HG02885 (cell line): ENCODE measurements at regions not wholly inside any gene's neighbourhood (a gene's known extent, or its start where the extent isn't known, plus 50 kb on each side); places are given as distances from the start of the nearest gene placed in this dataset.
"Not testable (repeated sequence)": the region's sequence is repeated elsewhere in the genome, so short reads cannot be mapped to it uniquely, and the experiment has no call there.

Source experiments
- ATAC-seq: cut with Tn5 transposase; IDR thresholded peaks from one replicate; pipeline ENCODE4 v1.9.1; 2021; ENCODE audit warnings: mild to moderate bottlenecking; ENCODE audit not compliant: unreplicated experiment, poor library complexity

DNA sequence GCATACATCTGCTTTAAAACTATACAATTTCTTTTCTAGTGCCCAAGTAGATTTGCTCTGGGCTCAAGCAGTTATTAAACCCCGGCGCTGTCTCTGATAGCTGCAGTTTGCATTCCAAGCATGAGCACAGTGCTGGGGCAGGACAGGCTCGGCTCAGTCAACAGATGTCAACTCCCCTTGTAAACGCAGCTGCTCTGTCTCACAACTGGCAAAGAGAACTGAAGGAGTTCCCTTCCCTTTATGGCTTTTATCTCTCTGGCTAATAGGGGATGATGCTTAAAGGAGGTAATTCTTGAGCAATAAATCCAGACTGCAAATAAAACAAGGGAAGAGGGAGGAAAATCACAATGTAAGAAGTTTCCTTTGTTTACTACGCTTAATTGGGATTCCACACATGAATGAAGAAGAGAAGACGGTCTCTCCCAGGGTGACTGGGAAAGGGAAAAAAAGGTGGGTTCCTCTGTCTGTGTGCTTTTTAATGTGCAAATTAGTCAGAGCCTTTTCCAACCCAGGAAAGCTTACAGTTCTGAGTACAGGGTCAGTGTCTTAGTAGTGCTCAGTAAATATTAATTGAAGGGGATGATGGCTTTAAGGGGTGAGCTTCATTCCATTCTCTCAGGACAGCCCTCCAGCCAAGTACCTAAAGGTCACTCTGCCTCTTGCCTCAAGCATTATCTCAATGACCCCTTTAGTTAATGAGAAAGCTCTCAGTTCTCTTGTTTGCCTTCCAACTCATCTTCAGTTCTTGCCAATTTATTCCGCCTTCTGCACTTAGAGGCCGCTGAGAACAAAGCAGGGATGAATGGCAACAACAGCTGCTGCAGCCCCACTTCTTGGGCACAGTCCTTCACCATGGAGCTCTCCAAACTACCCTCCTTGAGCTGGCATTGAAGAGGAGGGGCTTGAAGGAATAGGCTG lies 155.7 kb upstream of the JADE1 start:
- no peak for ATAC-seq

DNA sequence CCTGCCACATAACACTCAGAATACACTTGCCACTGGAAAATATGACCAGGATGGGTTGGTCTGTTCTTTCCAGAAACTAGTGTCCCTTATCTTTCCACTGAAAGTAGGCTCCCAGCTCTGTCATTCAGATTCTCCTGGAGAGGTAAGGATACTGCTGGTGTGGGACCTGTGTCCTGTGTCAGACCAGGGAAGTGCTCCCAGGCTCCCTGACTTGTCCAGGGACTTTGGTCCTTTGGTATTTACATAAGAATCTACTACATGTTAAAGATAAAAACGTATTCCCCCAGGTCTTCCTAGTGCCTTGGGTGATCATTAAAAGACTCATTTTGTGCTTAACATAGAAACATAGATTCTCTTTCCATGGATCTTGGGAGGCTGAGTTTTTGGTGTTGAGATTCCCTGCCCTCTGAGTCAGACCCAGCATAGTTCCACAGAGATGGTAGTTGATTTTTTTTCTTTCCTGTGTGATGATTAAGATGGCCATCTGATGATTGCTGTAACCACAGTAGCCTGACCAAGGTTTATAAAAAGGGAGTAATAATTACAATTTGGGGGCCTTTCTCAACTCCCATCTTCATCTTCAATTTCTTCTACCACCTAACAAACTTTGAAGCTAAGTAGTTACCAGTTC lies 159.8 kb upstream of the JADE1 start:
- ATAC-seq = no peak

GRCh38 chr4:128649161-128649560 lies 160.3 kb upstream of the JADE1 start:
- ATAC-seq = no peak

- no peak for ATAC-seq
These were observed 161.5 kb upstream of the JADE1 start for GRCh38 chr4:128648021-128648420.

- peak; percentile 62 for ATAC-seq
These were observed 162.6 kb upstream of the JADE1 start for GRCh38 chr4:128646893-128647292.

GRCh38 chr4:128644693-128645654 lies 164.5 kb upstream of the JADE1 start:
- not testable (repeated sequence) for ATAC-seq

GRCh38 chr4:128644107-128644506 lies 165.4 kb upstream of the JADE1 start:
- ATAC-seq = not testable (repeated sequence)

DNA sequence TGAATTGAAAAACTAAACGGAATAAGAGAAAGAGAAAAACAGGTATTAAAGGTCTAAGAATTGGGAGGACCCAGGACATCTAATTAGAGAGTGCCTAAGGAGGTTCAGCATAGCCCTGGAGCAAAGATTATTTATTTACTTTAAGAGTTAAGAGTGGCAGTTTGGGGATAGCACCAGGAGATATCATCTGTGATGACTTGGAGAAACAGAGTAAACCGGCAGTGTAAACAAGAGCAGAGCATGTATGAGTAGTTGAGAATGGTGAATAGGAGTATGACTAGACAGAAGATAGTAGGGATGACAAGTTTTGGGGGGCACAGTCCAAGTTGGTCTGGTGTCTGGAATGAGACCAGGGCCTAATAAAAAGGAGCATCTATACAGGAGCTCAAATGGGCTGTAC lies 167.9 kb upstream of the JADE1 start:
- not testable (repeated sequence) for ATAC-seq

DNA sequence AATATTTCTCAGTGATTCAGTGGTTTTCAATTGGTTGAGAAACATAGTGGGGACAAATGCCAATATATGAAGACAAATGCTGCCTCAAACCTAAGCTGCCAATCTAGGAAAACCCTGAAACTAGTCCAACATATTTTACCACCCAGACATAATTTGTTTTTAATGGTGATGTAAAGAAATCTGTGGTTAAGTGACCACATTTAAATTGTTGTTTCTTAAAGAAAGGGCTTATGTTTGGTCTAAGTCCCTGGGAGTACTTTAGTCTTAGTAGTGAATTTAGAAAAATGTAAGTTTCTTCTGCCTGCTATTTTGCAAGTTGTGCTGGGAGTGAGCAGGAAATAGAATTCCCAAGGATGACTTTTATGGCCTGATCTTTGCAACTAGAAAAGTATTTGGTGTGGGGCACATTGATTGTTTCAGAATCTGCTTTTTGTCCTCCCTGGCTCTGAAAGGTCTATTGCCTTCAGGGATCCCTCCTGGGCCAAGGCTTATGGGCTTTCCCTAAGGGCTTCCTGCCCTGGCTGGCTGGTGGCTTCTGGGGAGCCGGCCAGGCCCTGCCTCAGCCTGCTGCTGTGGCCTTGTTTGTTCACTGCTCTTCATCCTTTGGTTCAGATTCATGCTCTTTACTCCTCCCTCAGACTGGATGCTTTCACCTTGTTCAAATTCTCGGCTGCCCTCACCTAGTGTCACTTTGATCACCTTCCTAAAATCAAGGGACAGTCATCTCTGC lies 169.8 kb upstream of the JADE1 start:
- no peak for ATAC-seq

- ATAC-seq = no peak
These were observed 172.6 kb upstream of the JADE1 start for GRCh38 chr4:128636906-128637305.

DNA sequence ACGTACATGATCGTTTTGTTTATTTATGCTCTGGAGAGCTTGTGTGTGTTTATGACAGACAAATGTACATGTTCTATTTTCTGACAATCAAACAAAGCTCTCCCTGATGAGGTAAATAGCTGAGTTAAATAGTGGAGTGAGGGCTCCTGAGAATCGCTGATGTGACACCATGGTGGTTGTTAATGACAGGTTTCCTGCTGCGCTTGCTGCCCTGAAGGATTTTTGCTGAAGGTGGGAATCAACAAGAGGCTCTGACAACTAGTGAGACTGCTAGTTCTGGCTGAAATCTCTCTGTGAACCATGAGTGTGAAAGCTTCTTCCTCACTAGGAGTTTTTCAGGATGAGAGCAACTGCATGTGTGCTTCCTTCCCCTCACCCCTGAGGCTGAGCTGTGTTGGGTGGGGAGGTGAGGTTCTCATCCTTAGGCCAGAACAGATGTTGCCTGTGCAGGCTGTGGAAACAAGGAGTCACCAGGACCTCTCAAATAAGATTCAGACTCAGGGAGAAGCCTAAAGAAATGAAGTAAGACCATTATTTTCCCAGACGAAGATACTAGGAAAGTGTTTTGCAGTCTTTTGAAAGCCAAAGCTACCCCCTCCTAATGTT lies 173.4 kb upstream of the JADE1 start:
- ATAC-seq = no peak

- no peak for ATAC-seq
These were observed 174.2 kb upstream of the JADE1 start for GRCh38 chr4:128635141-128635954.

DNA sequence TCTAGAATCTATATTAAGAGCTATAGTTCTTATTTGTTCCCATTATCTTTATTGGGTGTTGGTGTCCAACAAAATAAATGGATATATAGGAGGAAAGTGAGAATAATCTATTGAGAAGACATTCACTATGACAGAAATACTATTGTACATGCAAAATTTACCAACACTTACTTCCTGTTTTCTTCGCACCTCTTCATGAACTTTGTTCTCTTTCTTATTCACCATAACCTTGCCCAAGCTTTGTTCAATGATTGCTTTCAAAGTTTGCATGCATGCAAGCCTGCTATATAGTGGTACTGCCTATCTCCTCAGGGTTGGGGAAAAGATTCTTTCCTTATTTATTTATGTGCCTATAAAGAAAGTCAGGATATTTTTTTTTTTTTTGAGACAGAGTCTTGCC lies 176.4 kb upstream of the JADE1 start:
- ATAC-seq = no peak

DNA sequence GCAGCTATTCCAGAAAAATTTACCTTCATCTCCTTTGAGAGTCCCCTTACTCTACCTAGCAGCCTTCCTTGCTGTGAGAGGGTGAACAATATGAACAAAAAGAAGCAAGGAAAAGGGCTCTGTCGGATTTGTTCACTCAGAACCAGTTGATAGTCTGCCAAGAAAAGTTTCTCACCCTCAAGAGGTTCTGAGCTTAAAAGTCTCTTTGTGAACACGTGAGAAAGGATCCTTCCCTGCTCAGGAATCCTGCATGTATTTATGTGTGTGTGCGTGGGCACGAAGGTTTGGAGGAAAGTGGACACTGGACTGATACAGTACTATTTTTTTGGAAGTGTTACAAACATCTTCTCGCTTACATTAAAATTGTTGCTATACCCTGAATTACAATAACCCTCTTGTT lies 178.6 kb upstream of the JADE1 start:
- no peak for ATAC-seq

- ATAC-seq = no peak
These were observed 185.8 kb upstream of the JADE1 start for GRCh38 chr4:128623508-128624215.

DNA sequence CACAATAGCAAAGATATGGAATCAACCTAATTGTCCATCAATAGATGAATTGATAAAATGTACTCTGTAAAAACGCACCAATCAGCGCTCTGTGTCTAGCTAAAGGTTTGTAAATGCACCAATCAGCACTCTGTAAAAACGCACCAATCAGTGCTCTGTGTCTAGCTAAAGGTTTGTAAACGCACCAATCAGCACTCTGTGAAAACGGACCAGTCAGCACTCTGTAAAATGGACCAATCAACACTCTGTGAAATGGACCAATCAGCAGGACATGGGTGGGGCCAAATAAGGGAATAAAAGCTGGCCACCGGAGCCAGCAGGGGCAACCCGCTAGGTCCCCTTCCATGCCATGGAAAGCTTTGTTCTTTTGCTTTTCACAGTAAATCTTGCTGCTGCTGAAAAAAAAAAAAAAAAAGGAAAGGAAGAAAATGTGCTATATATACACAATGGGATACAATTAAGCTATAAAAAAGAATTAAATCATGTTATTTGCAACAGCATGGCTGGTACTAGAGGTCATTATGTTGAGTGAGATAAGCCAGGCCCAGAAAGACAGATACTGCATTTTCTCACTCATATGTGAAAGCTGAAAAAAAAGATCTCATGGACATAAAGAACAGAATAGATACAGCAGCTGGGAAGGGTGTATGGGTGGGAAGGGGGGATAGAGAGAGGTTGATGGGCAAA lies 189.1 kb upstream of the JADE1 start:
- not testable (repeated sequence) for ATAC-seq

DNA sequence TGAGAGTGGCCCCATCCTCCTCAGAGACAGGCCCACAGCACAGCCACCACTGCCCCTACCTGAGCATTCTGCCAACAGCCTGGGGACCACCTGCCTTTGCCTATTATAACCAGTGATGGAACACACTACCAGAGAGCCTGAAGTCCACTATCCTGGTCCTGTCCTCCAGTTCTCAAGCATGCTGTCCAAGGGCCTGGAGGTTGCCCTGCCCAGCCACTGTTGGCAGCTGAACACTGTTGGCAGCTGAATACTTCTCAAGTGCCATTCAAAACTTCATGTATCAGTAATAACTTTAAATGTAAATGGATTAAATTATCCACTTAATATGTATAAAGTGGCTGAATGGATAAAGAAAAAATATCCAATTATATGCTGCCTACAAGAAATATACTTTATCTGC lies 194.3 kb upstream of the JADE1 start:
- ATAC-seq = no peak

DNA sequence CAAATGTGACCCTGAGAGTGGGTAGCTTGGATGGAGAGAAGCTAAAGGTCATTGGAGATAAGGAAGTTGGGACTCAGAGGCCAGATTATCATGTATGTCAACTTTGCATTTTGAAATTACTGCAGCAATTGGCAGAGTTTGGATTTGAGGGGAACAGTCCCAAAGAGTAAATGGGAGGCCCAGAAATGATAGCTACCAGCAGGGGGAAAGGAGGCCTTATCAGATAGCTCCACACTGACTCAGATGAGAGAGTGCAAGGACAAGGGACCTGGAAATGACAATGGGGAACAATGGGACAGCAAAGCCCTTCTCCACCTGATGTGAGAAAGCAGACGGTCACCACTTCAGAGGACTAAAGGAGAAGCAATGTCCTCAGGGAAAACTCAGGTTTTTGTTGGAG lies 201.5 kb upstream of the JADE1 start:
- ATAC-seq = no peak
